ENCODE measurements at regions not wholly inside any gene's neighbourhood (a gene's known extent, or its start where the extent isn't known, plus 50 kb on each side); places are given as distances from the start of the nearest gene placed in this dataset.

DNA sequence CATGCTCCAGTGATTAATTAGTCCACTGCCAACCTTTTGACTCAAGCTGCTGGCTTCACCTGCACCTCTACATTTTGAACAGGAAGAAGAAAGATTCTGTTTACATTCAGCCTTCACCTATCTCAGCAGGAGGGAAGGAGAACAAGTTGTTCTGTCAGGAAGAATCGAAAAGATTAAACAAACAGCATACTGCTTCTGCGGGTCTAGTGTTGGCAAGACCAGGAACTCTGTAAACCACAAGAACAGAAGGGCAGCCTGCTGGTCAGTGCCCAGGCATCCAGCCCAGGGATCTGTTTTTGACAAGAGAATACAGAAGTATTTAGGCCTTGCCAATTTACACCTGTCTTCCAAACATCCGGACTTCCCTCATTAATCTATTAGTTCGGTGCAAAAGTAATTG lies 189.7 kb downstream of the CHD9NB start:
- ATAC-seq (replicated peaks in 1 of 4) (no peak), DNase-seq (no peak)
- Mint-ChIP-seq H3K36me3 (no peaks in the 10 kb centered on the region), H3K4me3 (no peak overlapping the region), H3K4me1 (no peaks in the 10 kb centered on the region), H3K27me3 (peaks cover 0 to 2% of the 10 kb centered on the region in 2 donors), H3K27ac (no peak overlapping the region), H3K9me3 (peaks cover 0 to 15% (median 12%) of the 10 kb centered on the region in 3 donors)
- H3K36me3 ChIP-seq (ENCODE audit: control insufficient read depth in 2 of 2, extremely low read depth in 1 of 2, insufficient read depth in 1 of 2, low read length in 1 of 2) = no peaks in the 10 kb centered on the region
- 62% methylated on average over 2 of the region's 4 CpGs for WGBS (ENCODE audit: insufficient coverage)
- ChIA-PET CTCF (no interaction called here), POLR2A (no interaction called here)
- H3K27me3 ChIP-seq (replicated peaks in 1 of 2; ENCODE audit: control insufficient read depth in 2 of 2, extremely low read depth in 1 of 2, insufficient read depth in 2 of 2, low read length in 1 of 2) = no peaks in the 10 kb centered on the region
- H3K4me1 ChIP-seq (ENCODE audit: control insufficient read depth in 1 of 2, extremely low read depth in 1 of 2, insufficient read depth in 2 of 2, low read length in 2 of 2) = no peaks in the 10 kb centered on the region
- no peaks in the 10 kb centered on the region for H3K9me3 ChIP-seq
- no peak overlapping the region for H3K27ac ChIP-seq (ENCODE audit: low read length)
- no peak overlapping the region for H3K4me3 ChIP-seq (ENCODE audit: control insufficient read depth in 1 of 2, extremely low read depth in 1 of 2, low read length in 1 of 2)

DNA sequence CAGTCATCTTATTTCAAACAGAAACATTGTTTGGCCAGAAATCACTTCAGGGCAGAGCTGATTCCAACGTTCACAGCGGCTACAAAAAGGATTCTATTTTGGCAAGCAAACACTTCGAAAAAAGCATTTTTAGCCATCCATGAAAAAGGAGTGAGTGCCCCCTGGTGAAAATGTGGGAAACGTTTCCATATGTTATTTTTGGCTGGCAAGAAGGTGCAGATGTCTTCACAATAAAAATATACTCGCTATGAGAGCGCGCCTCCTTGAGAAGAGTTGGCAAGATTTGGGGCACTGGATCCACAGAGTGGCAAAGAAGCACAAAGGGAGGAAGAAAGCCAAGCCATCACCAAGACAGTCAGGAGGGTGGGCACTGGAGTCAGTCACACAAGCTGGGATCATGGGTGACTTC lies 191.1 kb downstream of the CHD9NB start:
- 65% methylated on average over 5 of the region's 7 CpGs for WGBS (ENCODE audit: insufficient coverage)
- Histone ChIP-seq H3K9me3 (no peaks in the 10 kb centered on the region), H3K4me1 (ENCODE audit: control insufficient read depth in 1 of 2, extremely low read depth in 1 of 2, insufficient read depth in 2 of 2, low read length in 2 of 2) (no peaks in the 10 kb centered on the region), H3K4me3 (ENCODE audit: control insufficient read depth in 1 of 2, extremely low read depth in 1 of 2, low read length in 1 of 2) (no peak overlapping the region), H3K36me3 (ENCODE audit: control insufficient read depth in 2 of 2, extremely low read depth in 1 of 2, insufficient read depth in 1 of 2, low read length in 1 of 2) (no peaks in the 10 kb centered on the region), H3K27ac (ENCODE audit: low read length) (no peak overlapping the region), H3K27me3 (replicated peaks in 1 of 2; ENCODE audit: control insufficient read depth in 2 of 2, extremely low read depth in 1 of 2, insufficient read depth in 2 of 2, low read length in 1 of 2) (no peaks in the 10 kb centered on the region)
- H3K4me3 Mint-ChIP-seq = no peak overlapping the region
- H3K36me3 Mint-ChIP-seq = no peaks in the 10 kb centered on the region
- ChIA-PET POLR2A (no interaction called here), CTCF (no interaction called here)
- ATAC-seq (replicated peaks in 1 of 4) (no peak), DNase-seq (no peak)
- H3K4me1 Mint-ChIP-seq = no peaks in the 10 kb centered on the region
- H3K27ac Mint-ChIP-seq = no peak overlapping the region
- H3K27me3 Mint-ChIP-seq = peaks cover 0 to 3% of the 10 kb centered on the region in 2 donors
- H3K9me3 Mint-ChIP-seq = peaks cover 0 to 15% (median 12%) of the 10 kb centered on the region in 3 donors

DNA sequence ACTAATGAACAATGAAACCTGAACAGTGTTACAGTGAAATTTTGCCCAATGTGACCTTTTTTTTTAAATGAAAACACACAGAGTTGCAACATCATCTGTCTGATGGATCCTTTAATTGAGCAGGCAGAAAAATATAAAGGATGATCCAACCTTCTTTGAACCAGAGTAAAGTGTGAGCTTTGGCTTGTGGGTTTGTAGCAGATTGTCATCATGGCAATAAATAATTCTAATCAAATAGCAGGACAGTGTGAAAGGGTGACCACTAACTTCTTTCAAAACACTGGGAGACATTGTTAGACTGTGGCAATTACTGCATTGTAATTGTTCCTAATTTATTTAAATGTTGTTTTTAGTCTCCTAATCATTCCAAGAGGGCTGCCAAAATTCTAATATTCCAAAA lies 197.2 kb downstream of the CHD9NB start:
- DNase-seq = no peak
- ChIA-PET CTCF (no interaction called here), POLR2A (no interaction called here)
- Mint-ChIP-seq H3K36me3 (no peaks in the 10 kb centered on the region), H3K27me3 (peaks cover 0 to 3% of the 10 kb centered on the region in 2 donors), H3K9me3 (peaks cover 11 to 23% (median 20%) of the 10 kb centered on the region in 3 donors), H3K4me1 (no peaks in the 10 kb centered on the region), H3K4me3 (no peak overlapping the region), H3K27ac (no peak overlapping the region)
- ATAC-seq (replicated peaks in 1 of 4) = no peak
- Histone ChIP-seq H3K27me3 (replicated peaks in 1 of 2; ENCODE audit: control insufficient read depth in 2 of 2, extremely low read depth in 1 of 2, insufficient read depth in 2 of 2, low read length in 1 of 2) (no peaks in the 10 kb centered on the region), H3K9me3 (no peaks in the 10 kb centered on the region), H3K4me1 (ENCODE audit: control insufficient read depth in 1 of 2, extremely low read depth in 1 of 2, insufficient read depth in 2 of 2, low read length in 2 of 2) (no peaks in the 10 kb centered on the region), H3K4me3 (ENCODE audit: control insufficient read depth in 1 of 2, extremely low read depth in 1 of 2, low read length in 1 of 2) (no peak overlapping the region), H3K36me3 (ENCODE audit: control insufficient read depth in 2 of 2, extremely low read depth in 1 of 2, insufficient read depth in 1 of 2, low read length in 1 of 2) (no peaks in the 10 kb centered on the region), H3K27ac (ENCODE audit: low read length) (no peak overlapping the region)

DNA sequence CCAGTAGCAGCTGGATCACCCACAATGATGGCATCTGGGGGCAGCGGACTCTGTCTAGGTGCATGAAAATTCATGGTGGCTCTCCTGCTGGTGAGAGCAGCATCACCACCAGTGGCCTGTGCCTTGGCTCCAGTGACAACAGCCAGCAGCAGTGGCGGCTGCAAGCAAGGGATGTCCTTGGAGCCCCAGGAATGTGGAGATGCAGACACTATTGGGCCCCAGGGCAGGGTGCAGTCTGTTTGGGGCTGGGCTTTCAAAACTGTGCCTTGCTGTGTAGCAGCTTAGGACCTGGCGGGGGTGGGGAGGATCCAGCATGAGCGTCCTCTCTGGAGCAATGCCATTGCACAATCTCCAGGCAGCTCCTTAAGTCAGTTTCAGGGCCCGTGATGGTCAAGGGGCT lies 199.7 kb downstream of the CHD9NB start:
- Histone ChIP-seq H3K27me3 (replicated peaks in 1 of 2; ENCODE audit: control insufficient read depth in 2 of 2, extremely low read depth in 1 of 2, insufficient read depth in 2 of 2, low read length in 1 of 2) (no peaks in the 10 kb centered on the region), H3K4me1 (ENCODE audit: control insufficient read depth in 1 of 2, extremely low read depth in 1 of 2, insufficient read depth in 2 of 2, low read length in 2 of 2) (no peaks in the 10 kb centered on the region), H3K9me3 (no peaks in the 10 kb centered on the region), H3K36me3 (ENCODE audit: control insufficient read depth in 2 of 2, extremely low read depth in 1 of 2, insufficient read depth in 1 of 2, low read length in 1 of 2) (no peaks in the 10 kb centered on the region), H3K4me3 (ENCODE audit: control insufficient read depth in 1 of 2, extremely low read depth in 1 of 2, low read length in 1 of 2) (no peak overlapping the region), H3K27ac (ENCODE audit: low read length) (no peak overlapping the region)
- POLR2A ChIA-PET = no interaction called here
- CTCF ChIA-PET = no interaction called here
- H3K27ac Mint-ChIP-seq = no peak overlapping the region
- WGBS (ENCODE audit: insufficient coverage) = 71% methylated on average over 5 of the region's 5 CpGs
- peaks cover 16 to 37% (median 31%) of the 10 kb centered on the region in 3 donors for H3K9me3 Mint-ChIP-seq
- H3K4me3 Mint-ChIP-seq = no peak overlapping the region
- H3K4me1 Mint-ChIP-seq = no peaks in the 10 kb centered on the region
- ATAC-seq (replicated peaks in 1 of 4) (no peak), DNase-seq (no peak)
- H3K27me3 Mint-ChIP-seq = peaks cover 0 to 3% of the 10 kb centered on the region in 2 donors
- no peaks in the 10 kb centered on the region for H3K36me3 Mint-ChIP-seq

DNA sequence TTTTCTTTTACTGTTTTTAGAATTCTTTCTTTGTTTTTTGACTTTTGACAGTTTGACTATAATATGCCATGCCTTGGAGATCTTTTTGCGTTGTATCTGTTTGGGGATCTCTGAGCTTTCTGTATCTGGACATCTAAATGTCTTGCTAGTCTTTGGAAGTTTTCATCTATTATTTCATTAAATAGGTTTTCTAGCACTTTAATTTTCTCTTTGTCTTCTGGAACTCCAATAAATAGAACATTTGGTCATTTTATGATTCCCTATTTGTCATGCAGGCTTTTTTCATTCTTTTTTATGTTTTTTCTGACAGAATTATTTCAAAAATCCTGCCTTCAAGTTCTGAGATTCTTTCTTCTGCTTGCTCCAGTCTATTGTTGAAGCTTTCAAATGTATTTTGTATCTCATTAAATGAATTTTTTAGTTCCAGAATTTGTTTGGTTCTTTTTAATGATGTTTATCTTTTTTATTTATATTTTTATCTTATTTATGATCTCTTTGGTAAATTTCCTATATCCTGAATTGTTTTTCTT lies 201.4 kb downstream of the CHD9NB start:
- no peaks in the 10 kb centered on the region for H3K9me3 ChIP-seq
- no peak overlapping the region for H3K27ac ChIP-seq (ENCODE audit: low read length)
- no peak overlapping the region for H3K27ac Mint-ChIP-seq
- no peak overlapping the region for H3K4me3 ChIP-seq (ENCODE audit: control insufficient read depth in 1 of 2, extremely low read depth in 1 of 2, low read length in 1 of 2)
- no peaks in the 10 kb centered on the region for H3K4me1 Mint-ChIP-seq
- ATAC-seq (replicated peaks in 1 of 4) = no peak
- no peaks in the 10 kb centered on the region for H3K36me3 Mint-ChIP-seq
- no peaks in the 10 kb centered on the region for H3K36me3 ChIP-seq (ENCODE audit: control insufficient read depth in 2 of 2, extremely low read depth in 1 of 2, insufficient read depth in 1 of 2, low read length in 1 of 2)
- no peaks in the 10 kb centered on the region for H3K27me3 ChIP-seq (replicated peaks in 1 of 2; ENCODE audit: control insufficient read depth in 2 of 2, extremely low read depth in 1 of 2, insufficient read depth in 2 of 2, low read length in 1 of 2)
- WGBS (ENCODE audit: insufficient coverage) = no CpG with 5 or more reads among the region's 1 CpG
- H3K27me3 Mint-ChIP-seq = no peaks in the 10 kb centered on the region
- H3K9me3 Mint-ChIP-seq = peaks cover 19 to 44% (median 33%) of the 10 kb centered on the region in 3 donors
- ChIA-PET POLR2A (no interaction called here), CTCF (no interaction called here)
- H3K4me1 ChIP-seq (ENCODE audit: control insufficient read depth in 1 of 2, extremely low read depth in 1 of 2, insufficient read depth in 2 of 2, low read length in 2 of 2) = no peaks in the 10 kb centered on the region
- H3K4me3 Mint-ChIP-seq = no peak overlapping the region
- DNase-seq = no peak

DNA sequence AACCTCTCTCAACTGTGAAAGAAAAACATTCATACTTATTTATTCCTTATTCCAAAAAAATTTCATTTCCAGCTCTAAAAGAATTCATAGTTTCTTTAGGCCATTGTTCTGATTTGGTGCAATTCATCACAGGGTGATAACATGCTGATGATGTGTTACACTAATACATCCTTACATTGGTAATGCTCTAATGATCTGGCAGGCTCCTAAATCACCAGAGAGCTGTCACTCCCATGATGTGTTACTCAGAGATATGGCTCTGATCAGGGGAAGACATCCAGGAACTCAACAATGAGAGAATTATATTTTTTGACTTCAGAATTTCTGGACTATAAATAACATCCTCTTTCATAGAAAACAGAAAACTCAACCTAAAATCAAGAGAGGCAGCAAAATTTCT lies 209.3 kb downstream of the CHD9NB start:
- H3K4me1 ChIP-seq (ENCODE audit: control insufficient read depth in 1 of 2, extremely low read depth in 1 of 2, insufficient read depth in 2 of 2, low read length in 2 of 2) = no peaks in the 10 kb centered on the region
- no peaks in the 10 kb centered on the region for H3K36me3 Mint-ChIP-seq
- no peak overlapping the region for H3K4me3 Mint-ChIP-seq
- H3K27ac ChIP-seq (ENCODE audit: low read length) = no peak overlapping the region
- no peak overlapping the region for H3K4me3 ChIP-seq (ENCODE audit: control insufficient read depth in 1 of 2, extremely low read depth in 1 of 2, low read length in 1 of 2)
- H3K27ac Mint-ChIP-seq = no peak overlapping the region
- ChIA-PET CTCF (no interaction called here), POLR2A (no interaction called here)
- ATAC-seq (replicated peaks in 1 of 4) (no peak), DNase-seq (no peak)
- no peaks in the 10 kb centered on the region for H3K9me3 ChIP-seq
- no peaks in the 10 kb centered on the region for H3K36me3 ChIP-seq (ENCODE audit: control insufficient read depth in 2 of 2, extremely low read depth in 1 of 2, insufficient read depth in 1 of 2, low read length in 1 of 2)
- peaks cover 8 to 15% (median 10%) of the 10 kb centered on the region in 3 donors for H3K9me3 Mint-ChIP-seq
- H3K4me1 Mint-ChIP-seq = no peaks in the 10 kb centered on the region
- peaks cover 0 to 6% of the 10 kb centered on the region in 2 donors for H3K27me3 Mint-ChIP-seq
- H3K27me3 ChIP-seq (replicated peaks in 1 of 2; ENCODE audit: control insufficient read depth in 2 of 2, extremely low read depth in 1 of 2, insufficient read depth in 2 of 2, low read length in 1 of 2) = no peaks in the 10 kb centered on the region

DNA sequence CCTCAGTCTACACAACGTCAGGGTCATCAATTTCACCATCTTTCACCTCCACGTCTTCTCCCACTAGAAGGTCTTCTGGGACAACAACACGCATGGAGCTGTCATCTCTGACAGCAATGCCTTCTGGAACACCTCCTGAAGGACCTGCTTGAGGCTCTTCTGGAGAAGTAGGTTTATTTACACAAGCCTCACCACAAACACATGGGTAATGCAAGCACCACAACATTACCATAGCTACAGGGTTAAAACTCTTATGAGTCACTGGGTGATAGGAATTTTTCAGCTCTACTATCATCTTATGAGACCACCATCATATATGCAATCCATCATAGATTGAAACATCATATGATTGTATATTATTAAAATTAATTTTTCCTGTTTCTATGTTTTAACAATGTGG lies 215.4 kb downstream of the CHD9NB start:
- no peaks in the 10 kb centered on the region for H3K36me3 Mint-ChIP-seq
- H3K27ac Mint-ChIP-seq = no peak overlapping the region
- 51% methylated on average over 2 of the region's 3 CpGs for WGBS (ENCODE audit: insufficient coverage)
- no peaks in the 10 kb centered on the region for H3K4me1 ChIP-seq (ENCODE audit: control insufficient read depth in 1 of 2, extremely low read depth in 1 of 2, insufficient read depth in 2 of 2, low read length in 2 of 2)
- no peaks in the 10 kb centered on the region for H3K9me3 ChIP-seq
- CTCF ChIA-PET = no interaction called here
- no peak overlapping the region for H3K4me3 ChIP-seq (ENCODE audit: control insufficient read depth in 1 of 2, extremely low read depth in 1 of 2, low read length in 1 of 2)
- DNase-seq (no peak), ATAC-seq (replicated peaks in 1 of 4) (no peak)
- peaks cover 0 to 3% (median 0%) of the 10 kb centered on the region in 3 donors for H3K9me3 Mint-ChIP-seq
- H3K27me3 ChIP-seq (replicated peaks in 1 of 2; ENCODE audit: control insufficient read depth in 2 of 2, extremely low read depth in 1 of 2, insufficient read depth in 2 of 2, low read length in 1 of 2) = no peaks in the 10 kb centered on the region
- H3K27me3 Mint-ChIP-seq = no peaks in the 10 kb centered on the region
- POLR2A ChIA-PET = no interaction called here
- no peak overlapping the region for H3K4me3 Mint-ChIP-seq
- no peaks in the 10 kb centered on the region for H3K36me3 ChIP-seq (ENCODE audit: control insufficient read depth in 2 of 2, extremely low read depth in 1 of 2, insufficient read depth in 1 of 2, low read length in 1 of 2)
- H3K4me1 Mint-ChIP-seq = no peaks in the 10 kb centered on the region
- H3K27ac ChIP-seq (ENCODE audit: low read length) = no peak overlapping the region
